GM12878 (cell line): ENCODE measurements at regions not wholly inside any gene's neighbourhood (a gene's known extent, or its start where the extent isn't known, plus 50 kb on each side); places are given as distances from the start of the nearest gene placed in this dataset.

Experiments used
- CTCF ChIP-seq, 3 experiments: IDR thresholded peaks in 2 of 3; conservative IDR thresholded peaks in 1 of 3; 2 replicates each; pipeline ENCODE4 v1.5.1; 2011; ENCODE audit warnings: low read depth in 3 of 3, low read length in 3 of 3, mild to moderate bottlenecking in 3 of 3, control low read depth in 2 of 3, moderate library complexity in 2 of 3, inconsistent platforms in 1 of 3, mixed read lengths in 1 of 3; ENCODE audit not compliant: control insufficient read depth in 2 of 3, insufficient read depth in 1 of 3; ENCODE audit errors: extremely low read depth in 1 of 3
- JUNB ChIP-seq: IDR thresholded peaks from 2 replicates; pipeline ENCODE4 v1.6.1; 2016; ENCODE audit warnings: antibody characterized with exemption, mild to moderate bottlenecking
- KDM1A ChIP-seq: fragments of 200-600 bp; sonication (generic); IDR thresholded peaks from 2 replicates; pipeline ENCODE4 v1.6.1; 2016; ENCODE audit warnings: borderline replicate concordance

DNA sequence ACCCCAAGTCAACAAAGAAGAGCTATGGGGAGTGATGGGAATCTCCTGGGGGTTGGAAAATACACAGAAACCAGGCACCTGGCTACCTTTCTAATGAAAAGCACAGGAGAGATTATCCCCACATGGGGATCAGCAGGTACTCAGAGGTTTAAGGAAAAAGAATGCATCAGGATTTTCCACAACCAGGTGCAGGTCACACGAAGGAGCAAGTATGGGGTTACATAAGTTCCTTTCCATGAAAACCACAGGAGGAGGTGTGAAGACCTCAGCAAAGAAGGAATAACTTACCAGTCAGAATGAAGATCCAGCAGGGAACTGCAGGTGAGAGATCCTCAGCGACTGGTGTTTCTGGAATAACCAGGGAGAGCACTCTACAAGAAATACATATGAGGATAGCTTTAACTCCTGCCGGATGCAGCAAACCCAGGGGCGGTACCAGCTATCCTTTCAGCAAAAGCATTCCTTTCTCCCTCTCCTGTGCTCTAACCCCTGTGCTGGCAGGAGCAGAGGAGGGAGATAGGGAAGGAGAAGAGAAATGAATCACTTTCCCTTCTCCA, 116.7 kb upstream of the TMEM106B start:
- TF ChIP-seq CTCF (IDR thresholded peaks at IDR 0.05 in 2 of 3, conservative IDR thresholded peaks at IDR 0.05 in 1 of 3; ENCODE audit: control insufficient read depth in 2 of 3, extremely low read depth in 1 of 3, insufficient read depth in 1 of 3, low read depth in 3 of 3, low read length in 3 of 3) (no peak), JUNB (no peak), KDM1A (no peak)
